ENCODE measurements at regions not wholly inside any gene's neighbourhood (a gene's known extent, or its start where the extent isn't known, plus 50 kb on each side); places are given as distances from the start of the nearest gene placed in this dataset.
A peak's percentile ranks its signal among the peaks of the same experiment; 100 is the strongest.

- TF ChIP-seq REST (IDR thresholded peaks at IDR 0.05; ENCODE audit: insufficient read depth in 1 of 2, low read depth in 2 of 2, low read length in 2 of 2) = no peak
- TF ChIP-seq POLR2AphosphoS5 (IDR thresholded peaks at IDR 0.05; ENCODE audit: low read depth, low read length) = no peak
- no peak for TF ChIP-seq FOXP2 (optimal IDR thresholded peaks at IDR 0.05; ENCODE audit: borderline replicate concordance, extremely low read depth, extremely low read length, insufficient read depth)
- TF ChIP-seq TAF1 (IDR thresholded peaks at IDR 0.05; ENCODE audit: borderline replicate concordance, insufficient read depth, low read length) = no peak
- no peak for TF ChIP-seq SIN3A (IDR thresholded peaks at IDR 0.05; ENCODE audit: borderline replicate concordance, insufficient read depth, low read length)
Observed at GRCh38 chr1:94714152-94714551, 106.0 kb upstream of the SLC44A3 start.

GRCh38 chr1:94713472-94714141 is 106.5 kb upstream of the SLC44A3 start:
- TF ChIP-seq FOXP2 (optimal IDR thresholded peaks at IDR 0.05; ENCODE audit: borderline replicate concordance, extremely low read depth, extremely low read length, insufficient read depth) (no peak), SIN3A (IDR thresholded peaks at IDR 0.05; ENCODE audit: borderline replicate concordance, insufficient read depth, low read length) (no peak), TAF1 (IDR thresholded peaks at IDR 0.05; ENCODE audit: borderline replicate concordance, insufficient read depth, low read length) (no peak), POLR2AphosphoS5 (IDR thresholded peaks at IDR 0.05; ENCODE audit: low read depth, low read length) (no peak), REST (IDR thresholded peaks at IDR 0.05; ENCODE audit: insufficient read depth in 1 of 2, low read depth in 2 of 2, low read length in 2 of 2) (no peak)

- TF ChIP-seq FOXP2 (optimal IDR thresholded peaks at IDR 0.05; ENCODE audit: borderline replicate concordance, extremely low read depth, extremely low read length, insufficient read depth) = peak; percentile 59
- no peak for TF ChIP-seq POLR2AphosphoS5 (IDR thresholded peaks at IDR 0.05; ENCODE audit: low read depth, low read length)
Observed at GRCh38 chr1:94709891-94710581, 110.1 kb upstream of the SLC44A3 start.

- TF ChIP-seq FOXP2 (optimal IDR thresholded peaks at IDR 0.05; ENCODE audit: borderline replicate concordance, extremely low read depth, extremely low read length, insufficient read depth) (no peak), TAF1 (IDR thresholded peaks at IDR 0.05; ENCODE audit: borderline replicate concordance, insufficient read depth, low read length) (no peak), POLR2AphosphoS5 (IDR thresholded peaks at IDR 0.05; ENCODE audit: low read depth, low read length) (no peak), SIN3A (IDR thresholded peaks at IDR 0.05; ENCODE audit: borderline replicate concordance, insufficient read depth, low read length) (no peak), REST (IDR thresholded peaks at IDR 0.05; ENCODE audit: insufficient read depth in 1 of 2, low read depth in 2 of 2, low read length in 2 of 2) (no peak)
Observed at GRCh38 chr1:94708811-94709210, 111.3 kb upstream of the SLC44A3 start.

- TF ChIP-seq TAF1 (IDR thresholded peaks at IDR 0.05; ENCODE audit: borderline replicate concordance, insufficient read depth, low read length) (no peak), POLR2AphosphoS5 (IDR thresholded peaks at IDR 0.05; ENCODE audit: low read depth, low read length) (no peak), FOXP2 (optimal IDR thresholded peaks at IDR 0.05; ENCODE audit: borderline replicate concordance, extremely low read depth, extremely low read length, insufficient read depth) (no peak), REST (IDR thresholded peaks at IDR 0.05; ENCODE audit: insufficient read depth in 1 of 2, low read depth in 2 of 2, low read length in 2 of 2) (no peak), SIN3A (IDR thresholded peaks at IDR 0.05; ENCODE audit: borderline replicate concordance, insufficient read depth, low read length) (no peak)
Observed at GRCh38 chr1:94708299-94708685, 111.9 kb upstream of the SLC44A3 start.
